ENCODE measurements at regions not wholly inside any gene's neighbourhood (a gene's known extent, or its start where the extent isn't known, plus 50 kb on each side); places are given as distances from the start of the nearest gene placed in this dataset.
"Not testable (repeated sequence)": the region's sequence is repeated elsewhere in the genome, so short reads cannot be mapped to it uniquely, and the experiment has no call there.

GRCh38 chr2:89862164-89862563, 1170.7 kb downstream of the RPIA start:
- not testable (repeated sequence) for H3K27me3 ChIP-seq; H3K36me3 ChIP-seq; H3K27ac ChIP-seq; H3K9me3 ChIP-seq; DNase-seq (ENCODE audit: low spot score in 2 of 2); H3K4me3 ChIP-seq; H3K4me1 ChIP-seq
- WGBS, 2 donors = no CpG with 5 or more reads among the region's 5 CpGs

- H3K36me3 ChIP-seq; DNase-seq (ENCODE audit: low spot score in 2 of 2); H3K4me1 ChIP-seq; H3K27ac ChIP-seq; H3K27me3 ChIP-seq; H3K9me3 ChIP-seq; H3K4me3 ChIP-seq: not testable (repeated sequence)
- no CpG with 5 or more reads among the region's 6 CpGs for WGBS, 2 donors
Observed at GRCh38 chr2:89863209-89863608, 1171.7 kb downstream of the RPIA start.

- H3K27me3 ChIP-seq; DNase-seq (ENCODE audit: low spot score in 2 of 2); H3K36me3 ChIP-seq; H3K4me3 ChIP-seq; H3K9me3 ChIP-seq; H3K27ac ChIP-seq; H3K4me1 ChIP-seq: not testable (repeated sequence)
- 0% methylated on average over 1 of the region's 9 CpGs for WGBS, 2 donors
Observed at GRCh38 chr2:89874810-89875595, 1183.5 kb downstream of the RPIA start.

GRCh38 chr2:89876445-89876844, 1185.0 kb downstream of the RPIA start:
- 90% methylated on average over 1 of the region's 1 CpG for WGBS, 2 donors
- not testable (repeated sequence) for H3K4me3 ChIP-seq; H3K27ac ChIP-seq; DNase-seq (ENCODE audit: low spot score in 2 of 2); H3K9me3 ChIP-seq; H3K36me3 ChIP-seq; H3K27me3 ChIP-seq; H3K4me1 ChIP-seq

GRCh38 chr2:89876878-89877277, 1185.4 kb downstream of the RPIA start:
- H3K4me1 ChIP-seq; H3K4me3 ChIP-seq; DNase-seq (ENCODE audit: low spot score in 2 of 2); H3K9me3 ChIP-seq; H3K36me3 ChIP-seq; H3K27ac ChIP-seq; H3K27me3 ChIP-seq: not testable (repeated sequence)
- 40 to 66% methylated on average over 3 to 6 of the region's 6 CpGs for WGBS, 2 donors

- H3K36me3 ChIP-seq; H3K9me3 ChIP-seq; H3K4me1 ChIP-seq; H3K27ac ChIP-seq; H3K27me3 ChIP-seq; DNase-seq (ENCODE audit: low spot score in 2 of 2); H3K4me3 ChIP-seq: not testable (repeated sequence)
- WGBS, 2 donors = no CpG with 5 or more reads among the region's 1 CpG
Observed at GRCh38 chr2:89882880-89883279, 1191.4 kb downstream of the RPIA start.

GRCh38 chr2:89883624-89884023, 1192.2 kb downstream of the RPIA start:
- not testable (repeated sequence) for H3K4me3 ChIP-seq; H3K9me3 ChIP-seq; H3K27ac ChIP-seq; DNase-seq (ENCODE audit: low spot score in 2 of 2); H3K36me3 ChIP-seq; H3K4me1 ChIP-seq; H3K27me3 ChIP-seq
- 79 to 84% methylated on average over 2 of the region's 2 CpGs for WGBS, 2 donors

GRCh38 chr2:89885071-89885470, 1193.6 kb downstream of the RPIA start:
- not testable (repeated sequence) for H3K27ac ChIP-seq; DNase-seq (ENCODE audit: low spot score in 2 of 2); H3K4me1 ChIP-seq; H3K27me3 ChIP-seq; H3K36me3 ChIP-seq; H3K4me3 ChIP-seq; H3K9me3 ChIP-seq
- WGBS, 2 donors = 33% methylated on average over 1 of the region's 5 CpGs; no CpG with 5 or more reads in 1 of the 2 donors

- WGBS, 2 donors = no CpG with 5 or more reads among the region's 4 CpGs
- H3K27ac ChIP-seq = not testable (repeated sequence)
Observed at GRCh38 chr2:89888693-89889092, 1197.2 kb downstream of the RPIA start.

GRCh38 chr2:89890185-89890773, 1198.8 kb downstream of the RPIA start:
- H3K4me3 ChIP-seq; DNase-seq (ENCODE audit: low spot score in 2 of 2); H3K36me3 ChIP-seq; H3K27me3 ChIP-seq; H3K9me3 ChIP-seq; H3K27ac ChIP-seq; H3K4me1 ChIP-seq: not testable (repeated sequence)
- WGBS, 2 donors = 100% methylated on average over 1 of the region's 7 CpGs; no CpG with 5 or more reads in 1 of the 2 donors

More at GRCh38 chr2:89888693-89889092, 1197.2 kb downstream of the RPIA start:
- DNase-seq (ENCODE audit: low spot score in 2 of 2); H3K27me3 ChIP-seq; H3K9me3 ChIP-seq; H3K4me1 ChIP-seq; H3K36me3 ChIP-seq; H3K4me3 ChIP-seq: not testable (repeated sequence)

- H3K36me3 ChIP-seq; H3K4me1 ChIP-seq; H3K27me3 ChIP-seq; DNase-seq (ENCODE audit: low spot score in 2 of 2); H3K4me3 ChIP-seq; H3K9me3 ChIP-seq; H3K27ac ChIP-seq: not testable (repeated sequence)
- no CpG with 5 or more reads among the region's 4 CpGs for WGBS, 2 donors
Observed at GRCh38 chr2:89894988-89895387, 1203.5 kb downstream of the RPIA start.

- H3K27ac ChIP-seq; H3K27me3 ChIP-seq; H3K4me1 ChIP-seq; H3K9me3 ChIP-seq; H3K36me3 ChIP-seq; DNase-seq (ENCODE audit: low spot score in 2 of 2); H3K4me3 ChIP-seq: not testable (repeated sequence)
- no CpG with 5 or more reads among the region's 6 CpGs for WGBS, 2 donors
Observed at GRCh38 chr2:89895629-89896028, 1204.2 kb downstream of the RPIA start.

GRCh38 chr2:89927018-89927417, 1235.5 kb downstream of the RPIA start:
- H3K27me3 ChIP-seq; H3K4me3 ChIP-seq; DNase-seq (ENCODE audit: low spot score in 2 of 2); H3K36me3 ChIP-seq; H3K4me1 ChIP-seq; H3K9me3 ChIP-seq; H3K27ac ChIP-seq: not testable (repeated sequence)
- 20 to 51% methylated on average over 1 to 2 of the region's 2 CpGs for WGBS, 2 donors

GRCh38 chr2:89935436-89935835, 1244.0 kb downstream of the RPIA start:
- H3K27me3 ChIP-seq; DNase-seq (ENCODE audit: low spot score in 2 of 2); H3K4me3 ChIP-seq; H3K27ac ChIP-seq; H3K4me1 ChIP-seq; H3K36me3 ChIP-seq; H3K9me3 ChIP-seq: not testable (repeated sequence)
- 18 to 25% methylated on average over 2 of the region's 2 CpGs for WGBS, 2 donors

All from tibial nerve (tissue), 4 donors.